OCI-LY7 (cell line): ENCODE measurements at regions not wholly inside any gene's neighbourhood (a gene's known extent, or its start where the extent isn't known, plus 50 kb on each side); places are given as distances from the start of the nearest gene placed in this dataset.

ENCODE experiments used
- BruUV-seq: library from RNA; stranded (reverse); fragments of 400-500 nt; replicated peaks from 2 replicates; lab custom pipeline; 2021; lab: Mats Ljungman, UMichigan
- CTCF ChIA-PET: fragments of 300-600 bp; sonication (Branson Sonifier 250); formaldehyde crosslinking; loops from one replicate; lab custom pipeline; 2022; ENCODE audit warnings: antibody characterized with exemption; ENCODE audit not compliant: unreplicated experiment; lab: Charles Lee
- POLR2A ChIA-PET: fragments of 300-600 bp; sonication (Branson Sonifier 250); formaldehyde crosslinking; loops from one replicate; lab custom pipeline; 2022; ENCODE audit warnings: antibody characterized with exemption; lab: Charles Lee
- DNase-seq: peaks from one replicate; pipeline ENCODE4 v3.0.0-alpha.2; 2015; ENCODE audit warnings: low spot score
- H2AFZ ChIP-seq: fragments of 200-600 bp; sonication (generic), shearing (Covaris generic); 2 replicates; pipeline ENCODE4 v1.6.1; 2014; ENCODE audit warnings: mild to moderate bottlenecking, antibody characterized with exemption, low read length, moderate library complexity
- H3K27ac ChIP-seq: fragments of 200-600 bp; sonication (generic); 2 replicates; pipeline ENCODE4 v1.5.1; 2014; ENCODE audit warnings: mixed run types, low read depth, mild to moderate bottlenecking, moderate library complexity, low read length, inconsistent platforms; ENCODE audit not compliant: poor library complexity, severe bottlenecking
- H3K36me3 ChIP-seq: fragments of 200-600 bp; sonication (generic); 2 replicates; pipeline ENCODE4 v1.6.1; 2014; ENCODE audit warnings: mild to moderate bottlenecking, antibody characterized with exemption, low read length, moderate library complexity, mixed read lengths; ENCODE audit not compliant: insufficient read depth
- H3K4me1 ChIP-seq: fragments of 200-600 bp; sonication (generic); 2 replicates; pipeline ENCODE4 v1.5.1; 2014; ENCODE audit warnings: mild to moderate bottlenecking, low read length; ENCODE audit not compliant: insufficient read depth, poor library complexity, severe bottlenecking
- H3K4me2 ChIP-seq: fragments of 200-600 bp; sonication (generic); 2 replicates; pipeline ENCODE4 v1.6.1; 2014; ENCODE audit warnings: mild to moderate bottlenecking, low read length
- H3K4me3 ChIP-seq: fragments of 200-600 bp; sonication (generic); 2 replicates; pipeline ENCODE4 v1.5.1; 2014; ENCODE audit warnings: mild to moderate bottlenecking, low read depth, low read length; ENCODE audit not compliant: poor library complexity, severe bottlenecking
- H3K79me2 ChIP-seq: fragments of 200-600 bp; sonication (generic); 2 replicates; pipeline ENCODE4 v1.6.1; 2016; ENCODE audit warnings: low read depth, mild to moderate bottlenecking, low read length, moderate library complexity, mixed read lengths; ENCODE audit not compliant: insufficient read depth
- H3K9me2 ChIP-seq: fragments of 200-600 bp; sonication (generic); 2 replicates; pipeline ENCODE4 v1.6.1; 2016; ENCODE audit warnings: mild to moderate bottlenecking, low read length, mixed read lengths; ENCODE audit not compliant: insufficient read depth
- H3K9me3 ChIP-seq: fragments of 200-600 bp; sonication (generic); 2 replicates; pipeline ENCODE4 v1.6.1; 2014; ENCODE audit warnings: mild to moderate bottlenecking, mixed run types, low read length, mixed read lengths
- H4K20me1 ChIP-seq: fragments of 200-600 bp; sonication (generic); 2 replicates; pipeline ENCODE4 v1.6.1; 2014; ENCODE audit warnings: mild to moderate bottlenecking, antibody characterized with exemption, low read length, moderate library complexity, mixed read lengths; ENCODE audit not compliant: insufficient read depth
- EZH2phosphoT487 ChIP-seq: fragments of 200-600 bp; sonication (generic); IDR thresholded peaks from 2 replicates; pipeline ENCODE4 v1.6.1; 2018; ENCODE audit warnings: low read depth, borderline replicate concordance, mild to moderate bottlenecking, mixed run types, antibody characterized with exemption, low read length, moderate library complexity, mixed read lengths
- intact Hi-C: fragments of 100-400 bp; cut with micrococcal nuclease; formaldehyde crosslinking; loops from one replicate; pipeline ENCODE4 v1.10.0; 2022; ENCODE audit not compliant: unreplicated experiment
- TF ChIP-seq, protein P1 (sequence below): fragments of 200-600 bp; sonication (generic); conservative IDR thresholded peaks from 2 replicates; pipeline ENCODE4 v1.5.1; 2014; ENCODE audit warnings: mild to moderate bottlenecking, antibody characterized with exemption, low read length, moderate library complexity, mixed read lengths

GRCh38 chr7:131623154-131623553 is 66.7 kb upstream of the PODXL start:
- Histone ChIP-seq H3K27ac (no peak overlapping the region), H3K9me2 (no peaks in the 10 kb centered on the region), H2AFZ (no peak overlapping the region), H4K20me1 (no peaks in the 10 kb centered on the region), H3K79me2 (no peaks in the 10 kb centered on the region), H3K4me2 (no peak overlapping the region), H3K4me3 (no peak overlapping the region), H3K4me1 (no peaks in the 10 kb centered on the region), H3K36me3 (no peaks in the 10 kb centered on the region), H3K9me3 (no peaks in the 10 kb centered on the region)
- POLR2A ChIA-PET, result no interaction called here
- DNase-seq, result no peak
- no TSS peak for BruUV-seq
- CTCF ChIA-PET, result no interaction called here
- intact Hi-C loops, result no loop called here
- TF ChIP-seq, protein P1, sequence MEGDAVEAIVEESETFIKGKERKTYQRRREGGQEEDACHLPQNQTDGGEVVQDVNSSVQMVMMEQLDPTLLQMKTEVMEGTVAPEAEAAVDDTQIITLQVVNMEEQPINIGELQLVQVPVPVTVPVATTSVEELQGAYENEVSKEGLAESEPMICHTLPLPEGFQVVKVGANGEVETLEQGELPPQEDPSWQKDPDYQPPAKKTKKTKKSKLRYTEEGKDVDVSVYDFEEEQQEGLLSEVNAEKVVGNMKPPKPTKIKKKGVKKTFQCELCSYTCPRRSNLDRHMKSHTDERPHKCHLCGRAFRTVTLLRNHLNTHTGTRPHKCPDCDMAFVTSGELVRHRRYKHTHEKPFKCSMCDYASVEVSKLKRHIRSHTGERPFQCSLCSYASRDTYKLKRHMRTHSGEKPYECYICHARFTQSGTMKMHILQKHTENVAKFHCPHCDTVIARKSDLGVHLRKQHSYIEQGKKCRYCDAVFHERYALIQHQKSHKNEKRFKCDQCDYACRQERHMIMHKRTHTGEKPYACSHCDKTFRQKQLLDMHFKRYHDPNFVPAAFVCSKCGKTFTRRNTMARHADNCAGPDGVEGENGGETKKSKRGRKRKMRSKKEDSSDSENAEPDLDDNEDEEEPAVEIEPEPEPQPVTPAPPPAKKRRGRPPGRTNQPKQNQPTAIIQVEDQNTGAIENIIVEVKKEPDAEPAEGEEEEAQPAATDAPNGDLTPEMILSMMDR, result no peak
- no peak for TF ChIP-seq EZH2phosphoT487

DNA sequence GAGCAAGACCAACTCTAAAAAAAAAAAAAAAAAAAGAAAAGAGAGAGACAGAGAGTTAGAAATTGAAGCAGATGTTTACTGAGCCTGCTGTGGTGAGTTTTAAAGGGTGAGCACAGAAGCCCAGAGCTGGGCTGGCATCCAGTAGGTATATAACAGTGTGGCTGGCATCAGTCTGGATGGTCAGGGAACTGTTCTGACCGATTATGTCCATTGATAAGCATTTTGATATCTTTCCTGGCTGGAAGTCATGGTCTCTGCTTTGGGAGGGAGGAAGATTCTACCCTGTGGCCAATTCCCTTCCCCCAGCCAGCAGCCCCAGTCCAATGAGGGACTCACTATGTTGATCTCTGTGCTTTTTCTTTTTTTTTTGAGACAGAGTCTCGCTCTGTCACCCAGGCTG is 65.2 kb upstream of the PODXL start:
- Histone ChIP-seq H3K4me3 (no peak overlapping the region), H3K4me2 (no peak overlapping the region), H2AFZ (no peak overlapping the region), H3K27ac (no peak overlapping the region), H3K9me3 (no peaks in the 10 kb centered on the region), H4K20me1 (no peaks in the 10 kb centered on the region), H3K36me3 (no peaks in the 10 kb centered on the region), H3K4me1 (no peaks in the 10 kb centered on the region), H3K9me2 (no peaks in the 10 kb centered on the region), H3K79me2 (no peaks in the 10 kb centered on the region)
- no peak for DNase-seq
- ChIA-PET CTCF (no interaction called here), POLR2A (no interaction called here)
- TF ChIP-seq EZH2phosphoT487, result no peak
- TF ChIP-seq, protein P1, result no peak
- BruUV-seq, result no TSS peak
- intact Hi-C loops, result no loop called here

GRCh38 chr7:131620673-131621609 is 64.5 kb upstream of the PODXL start:
- no TSS peak for BruUV-seq
- no peak overlapping the region for H3K27ac ChIP-seq
- intact Hi-C loops, result no loop called here
- H3K9me2 ChIP-seq, result no peaks in the 10 kb centered on the region
- ChIA-PET POLR2A (no interaction called here), CTCF (no interaction called here)
- no peak overlapping the region for H3K4me3 ChIP-seq
- no peaks in the 10 kb centered on the region for H3K36me3 ChIP-seq
- no peaks in the 10 kb centered on the region for H3K79me2 ChIP-seq
- H3K4me1 ChIP-seq, result no peaks in the 10 kb centered on the region
- no peaks in the 10 kb centered on the region for H3K9me3 ChIP-seq
- no peak overlapping the region for H2AFZ ChIP-seq
- DNase-seq, result no peak
- H3K4me2 ChIP-seq, result no peak overlapping the region
- TF ChIP-seq, protein P1, result no peak
- TF ChIP-seq EZH2phosphoT487, result no peak
- no peaks in the 10 kb centered on the region for H4K20me1 ChIP-seq
